PC-3 (cell line): ENCODE measurements at regions not wholly inside any gene's neighbourhood (a gene's known extent, or its start where the extent isn't known, plus 50 kb on each side); places are given as distances from the start of the nearest gene placed in this dataset.

Experiments used
- ATAC-seq: fragments of 200-7000 bp; cut with Tn5 transposase; 2 replicates; pipeline ENCODE4 v1.9.1; 2020; ENCODE audit warnings: mild to moderate bottlenecking, moderate library complexity
- BruUV-seq: library from RNA; stranded (reverse); fragments of 400-500 nt; replicated peaks from 2 replicates; lab custom pipeline; 2021; lab: Mats Ljungman, UMichigan
- CTCF ChIA-PET: fragments of 300-600 bp; sonication (Branson Sonifier 250); formaldehyde crosslinking; loops from one replicate; lab custom pipeline; 2022; ENCODE audit warnings: antibody characterized with exemption; lab: Charles Lee
- POLR2A ChIA-PET: fragments of 300-600 bp; sonication (Branson Sonifier 250); formaldehyde crosslinking; loops from one replicate; lab custom pipeline; 2022; ENCODE audit warnings: antibody characterized with exemption; ENCODE audit not compliant: unreplicated experiment; lab: Charles Lee
- DNase-seq: peaks from one replicate; pipeline ENCODE4 v3.0.0-alpha.2; 2015
- H2AFZ ChIP-seq: fragments of 300-600 bp; sonication (generic); 2 replicates; pipeline ENCODE4 v1.6.0; 2016; ENCODE audit warnings: antibody characterized with exemption, low read length
- H3F3A ChIP-seq: fragments of 300-600 bp; sonication (generic); one replicate; pipeline ENCODE4 v1.6.0; 2017; ENCODE audit warnings: antibody characterized with exemption, low read length, control low read depth, mild to moderate bottlenecking; ENCODE audit not compliant: unreplicated experiment
- H3K27ac ChIP-seq: fragments of 300-600 bp; sonication (generic); 2 replicates; pipeline ENCODE4 v1.5.1; 2016; ENCODE audit warnings: mild to moderate bottlenecking, low read length
- H3K27me3 ChIP-seq: fragments of 300-600 bp; sonication (generic); 2 replicates; pipeline ENCODE4 v1.6.1; 2016; ENCODE audit warnings: low read length, mixed read lengths
- H3K36me3 ChIP-seq: fragments of 300-600 bp; sonication (generic); 2 replicates; pipeline ENCODE4 v1.6.1; 2016; ENCODE audit warnings: low read depth, mixed run types, low read length, mixed read lengths
- H3K4me1 ChIP-seq: fragments of 300-600 bp; sonication (generic); 2 replicates; pipeline ENCODE4 v1.5.1; 2016; ENCODE audit warnings: low read length; ENCODE audit not compliant: insufficient read depth
- H3K4me2 ChIP-seq: fragments of 300-600 bp; sonication (generic); 2 replicates; pipeline ENCODE4 v1.6.0; 2016; ENCODE audit warnings: low read length
- H3K4me3 ChIP-seq: fragments of 300-600 bp; sonication (generic); 2 replicates; pipeline ENCODE4 v1.5.1; 2016; ENCODE audit warnings: mild to moderate bottlenecking, low read length, mixed read lengths
- H3K79me2 ChIP-seq: fragments of 300-600 bp; sonication (generic); 2 replicates; pipeline ENCODE4 v1.6.1; 2017; ENCODE audit warnings: low read length, mixed read lengths
- H3K9ac ChIP-seq: fragments of 300-600 bp; sonication (generic); 2 replicates; pipeline ENCODE4 v1.6.0; 2016; ENCODE audit warnings: mild to moderate bottlenecking, low read length
- H3K9me2 ChIP-seq: fragments of 300-600 bp; sonication (generic); replicated peaks from 2 replicates; pipeline ENCODE4 v1.6.1; 2016; ENCODE audit warnings: mixed run types, low read length, mixed read lengths
- H3K9me3 ChIP-seq: fragments of 300-600 bp; sonication (generic); 2 replicates; pipeline ENCODE4 v1.6.1; 2016; ENCODE audit warnings: low read length, mixed read lengths
- H4K20me1 ChIP-seq: fragments of 300-600 bp; sonication (generic); 2 replicates; pipeline ENCODE4 v1.6.1; 2016; ENCODE audit warnings: low read length, mixed read lengths
- EZH2 ChIP-seq: fragments of 300-600 bp; sonication (generic); IDR thresholded peaks from one replicate; pipeline ENCODE4 v1.6.1; 2017; ENCODE audit warnings: antibody characterized with exemption, mild to moderate bottlenecking, low read length; ENCODE audit not compliant: unreplicated experiment
- EZH2phosphoT487 ChIP-seq: fragments of 300-600 bp; sonication (generic); IDR thresholded peaks from 2 replicates; pipeline ENCODE4 v1.6.1; 2018; ENCODE audit warnings: mild to moderate bottlenecking, antibody characterized with exemption, low read length, borderline replicate concordance
- intact Hi-C: fragments of 100-400 bp; cut with micrococcal nuclease; formaldehyde crosslinking; loops from 2 replicates; pipeline ENCODE4 v1.9.0; 2023
- TF ChIP-seq, protein P1 (sequence below): fragments of 300-600 bp; sonication (generic); conservative IDR thresholded peaks from 2 replicates; pipeline ENCODE4 v1.5.1; 2017; ENCODE audit warnings: antibody characterized with exemption, low read depth, mild to moderate bottlenecking, low read length

DNA sequence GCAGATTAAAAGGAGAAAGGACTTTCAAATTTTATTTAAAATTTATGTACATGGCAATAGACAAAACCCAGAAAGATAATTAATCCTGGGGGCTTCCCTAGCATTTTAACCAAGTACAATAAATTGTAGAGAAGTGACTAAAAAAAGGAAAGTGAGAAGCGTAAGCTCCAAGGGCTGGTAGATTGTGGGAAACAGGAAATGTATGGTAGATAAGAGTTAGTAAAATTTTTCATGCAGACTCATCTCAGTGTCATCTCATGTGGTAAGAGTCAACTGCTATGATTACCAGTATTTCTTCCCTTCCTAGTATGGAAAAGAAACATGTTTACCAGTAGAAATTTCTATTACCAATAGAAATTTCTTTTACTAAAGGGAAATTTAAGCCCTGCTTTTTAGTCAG lies 464.3 kb upstream of the AGTR1 start:
- DNase-seq = peak; percentile 7
- POLR2A ChIA-PET = no interaction called here

DNA sequence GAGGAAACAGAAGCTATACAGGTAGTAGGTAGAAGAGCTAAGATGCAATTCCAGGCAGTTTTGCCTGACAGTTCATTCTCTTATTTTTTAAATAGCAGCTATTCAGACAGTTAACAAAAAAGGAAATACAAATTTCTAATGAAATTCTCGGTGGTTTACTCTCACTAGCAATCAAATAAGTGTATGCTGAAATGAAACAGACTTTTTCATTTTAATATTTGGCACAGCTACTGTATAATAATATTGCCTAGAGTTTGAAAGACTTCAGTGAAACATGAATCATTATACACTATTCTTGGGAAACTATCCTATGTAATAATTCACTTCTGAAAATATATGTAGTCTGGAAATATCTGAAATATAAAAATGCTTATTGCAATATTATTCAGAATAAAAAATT lies 463.2 kb upstream of the AGTR1 start:
- Histone ChIP-seq H3K27me3 (no peaks in the 10 kb centered on the region), H4K20me1 (no peaks in the 10 kb centered on the region), H3K9me2 (no peaks in the 10 kb centered on the region), H3K9me3 (no peaks in the 10 kb centered on the region), H2AFZ (no peak overlapping the region), H3K4me2 (no peak overlapping the region), H3K4me1 (no peaks in the 10 kb centered on the region), H3K79me2 (no peaks in the 10 kb centered on the region), H3K27ac (no peak overlapping the region), H3K36me3 (no peaks in the 10 kb centered on the region), H3K9ac (no peak overlapping the region), H3K4me3 (no peak overlapping the region), H3F3A (no peaks in the 10 kb centered on the region)
- DNase-seq = no peak
- POLR2A ChIA-PET = interaction anchor here (0.6 kb wide), 1 partner anchor 20 kb away, joined by 3 read pairs; no protein-coding TSS in a partner anchor
- intact Hi-C loops = no loop called here
- no peak for ATAC-seq
- CTCF ChIA-PET = no interaction called here
- TF ChIP-seq, protein P1, sequence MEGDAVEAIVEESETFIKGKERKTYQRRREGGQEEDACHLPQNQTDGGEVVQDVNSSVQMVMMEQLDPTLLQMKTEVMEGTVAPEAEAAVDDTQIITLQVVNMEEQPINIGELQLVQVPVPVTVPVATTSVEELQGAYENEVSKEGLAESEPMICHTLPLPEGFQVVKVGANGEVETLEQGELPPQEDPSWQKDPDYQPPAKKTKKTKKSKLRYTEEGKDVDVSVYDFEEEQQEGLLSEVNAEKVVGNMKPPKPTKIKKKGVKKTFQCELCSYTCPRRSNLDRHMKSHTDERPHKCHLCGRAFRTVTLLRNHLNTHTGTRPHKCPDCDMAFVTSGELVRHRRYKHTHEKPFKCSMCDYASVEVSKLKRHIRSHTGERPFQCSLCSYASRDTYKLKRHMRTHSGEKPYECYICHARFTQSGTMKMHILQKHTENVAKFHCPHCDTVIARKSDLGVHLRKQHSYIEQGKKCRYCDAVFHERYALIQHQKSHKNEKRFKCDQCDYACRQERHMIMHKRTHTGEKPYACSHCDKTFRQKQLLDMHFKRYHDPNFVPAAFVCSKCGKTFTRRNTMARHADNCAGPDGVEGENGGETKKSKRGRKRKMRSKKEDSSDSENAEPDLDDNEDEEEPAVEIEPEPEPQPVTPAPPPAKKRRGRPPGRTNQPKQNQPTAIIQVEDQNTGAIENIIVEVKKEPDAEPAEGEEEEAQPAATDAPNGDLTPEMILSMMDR = no peak
- TF ChIP-seq EZH2phosphoT487 = no peak
- no peak for TF ChIP-seq EZH2
- no TSS peak for BruUV-seq

More for the DNA sequence above, 464.3 kb upstream of the AGTR1 start:
- H3K79me2 ChIP-seq = no peaks in the 10 kb centered on the region
- intact Hi-C loops = no loop called here
- no peak for ATAC-seq
- no peak overlapping the region for H3K27ac ChIP-seq
- TF ChIP-seq, protein P1 = no peak
- no peak for TF ChIP-seq EZH2phosphoT487
- no peak for TF ChIP-seq EZH2
- no peaks in the 10 kb centered on the region for H3K9me2 ChIP-seq
- H3K9me3 ChIP-seq = no peaks in the 10 kb centered on the region
- H3K4me2 ChIP-seq = no peak overlapping the region
- no peaks in the 10 kb centered on the region for H3K36me3 ChIP-seq
- CTCF ChIA-PET = no interaction called here
- H4K20me1 ChIP-seq = no peaks in the 10 kb centered on the region
- H3K4me3 ChIP-seq = no peak overlapping the region
- H3K27me3 ChIP-seq = no peaks in the 10 kb centered on the region
- H3F3A ChIP-seq = no peaks in the 10 kb centered on the region
- H3K4me1 ChIP-seq = no peaks in the 10 kb centered on the region
- no TSS peak for BruUV-seq
- H2AFZ ChIP-seq = no peak overlapping the region
- no peak overlapping the region for H3K9ac ChIP-seq

DNA sequence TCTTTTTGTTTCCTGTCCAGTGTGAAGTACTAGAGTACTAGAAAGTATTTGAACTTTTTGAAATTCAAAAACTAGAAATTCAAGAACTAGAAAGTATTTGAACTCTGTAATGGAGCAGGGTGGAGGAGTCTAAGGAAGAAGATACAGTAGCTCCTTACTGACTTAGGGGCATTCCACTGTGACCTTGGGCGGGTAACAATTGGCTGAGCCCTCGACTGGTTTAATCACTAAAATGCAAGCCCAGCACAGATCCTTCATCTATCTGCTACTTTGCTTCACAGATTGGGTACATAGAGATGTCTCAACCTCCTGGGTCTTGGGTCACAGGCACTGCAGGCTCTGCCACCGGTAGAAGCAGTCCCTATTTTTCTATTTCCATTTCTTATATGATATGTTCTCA lies 462.1 kb upstream of the AGTR1 start:
- H2AFZ ChIP-seq = no peak overlapping the region
- H3K9ac ChIP-seq = no peak overlapping the region
- no peaks in the 10 kb centered on the region for H3K36me3 ChIP-seq
- no TSS peak for BruUV-seq
- TF ChIP-seq, protein P1 = no peak
- no peak for TF ChIP-seq EZH2
- TF ChIP-seq EZH2phosphoT487 = no peak
- H3K27ac ChIP-seq = no peak overlapping the region
- no peak for DNase-seq
- no peaks in the 10 kb centered on the region for H3K9me3 ChIP-seq
- no peak for ATAC-seq
- H3K79me2 ChIP-seq = no peaks in the 10 kb centered on the region
- no peaks in the 10 kb centered on the region for H3K9me2 ChIP-seq
- no peaks in the 10 kb centered on the region for H3F3A ChIP-seq
- intact Hi-C loops = no loop called here
- H3K4me1 ChIP-seq = no peaks in the 10 kb centered on the region
- no peaks in the 10 kb centered on the region for H3K27me3 ChIP-seq
- ChIA-PET POLR2A (no interaction called here), CTCF (no interaction called here)
- no peak overlapping the region for H3K4me2 ChIP-seq
- no peak overlapping the region for H3K4me3 ChIP-seq
- no peaks in the 10 kb centered on the region for H4K20me1 ChIP-seq
